ENCODE measurements at regions not wholly inside any gene's neighbourhood (a gene's known extent, or its start where the extent isn't known, plus 50 kb on each side); places are given as distances from the start of the nearest gene placed in this dataset.
"Not testable (repeated sequence)": the region's sequence is repeated elsewhere in the genome, so short reads cannot be mapped to it uniquely, and the experiment has no call there.

GRCh38 chr10:81724431-81724830 is 150.6 kb upstream of the NRG3 start:
- no peaks in the 10 kb centered on the region for H3K36me3 ChIP-seq (ENCODE audit: control insufficient read depth in 2 of 2, insufficient read depth in 2 of 2, low read length in 1 of 2)
- no peak overlapping the region for H3K27ac ChIP-seq (ENCODE audit: low read depth in 2 of 2, low read length in 1 of 2)
- no peaks in the 10 kb centered on the region for H3K9me3 ChIP-seq (ENCODE audit: control insufficient read depth in 2 of 2, insufficient read depth in 1 of 2, low read depth in 1 of 2, low read length in 1 of 2)
- no peaks in the 10 kb centered on the region for H3K4me1 ChIP-seq (ENCODE audit: control insufficient read depth in 2 of 2, insufficient read depth in 2 of 2, low read length in 1 of 2)
- no peak overlapping the region for H3K4me3 ChIP-seq (ENCODE audit: low read depth in 1 of 2, low read length in 2 of 2)
- no peaks in the 10 kb centered on the region for H3K27me3 ChIP-seq (ENCODE audit: control insufficient read depth in 1 of 2, insufficient read depth in 2 of 2, low read length in 2 of 2)

GRCh38 chr10:81725851-81726250 is 149.1 kb upstream of the NRG3 start:
- 74% methylated on average over 1 of the region's 1 CpG for WGBS, 2 donors
- Histone ChIP-seq H3K27ac (ENCODE audit: low read depth in 2 of 2, low read length in 1 of 2) (no peak overlapping the region), H3K9me3 (ENCODE audit: control insufficient read depth in 2 of 2, insufficient read depth in 1 of 2, low read depth in 1 of 2, low read length in 1 of 2) (no peaks in the 10 kb centered on the region), H3K4me3 (ENCODE audit: low read depth in 1 of 2, low read length in 2 of 2) (no peak overlapping the region), H3K4me1 (ENCODE audit: control insufficient read depth in 2 of 2, insufficient read depth in 2 of 2, low read length in 1 of 2) (no peaks in the 10 kb centered on the region), H3K27me3 (ENCODE audit: control insufficient read depth in 1 of 2, insufficient read depth in 2 of 2, low read length in 2 of 2) (no peaks in the 10 kb centered on the region), H3K36me3 (ENCODE audit: control insufficient read depth in 2 of 2, insufficient read depth in 2 of 2, low read length in 1 of 2) (no peaks in the 10 kb centered on the region)

- 51 to 72% methylated on average over 1 of the region's 1 CpG for WGBS, 2 donors
- H3K4me3 ChIP-seq (ENCODE audit: low read depth in 1 of 2, low read length in 2 of 2) = no peak overlapping the region
- no peaks in the 10 kb centered on the region for H3K36me3 ChIP-seq (ENCODE audit: control insufficient read depth in 2 of 2, insufficient read depth in 2 of 2, low read length in 1 of 2)
- H3K27ac ChIP-seq (ENCODE audit: low read depth in 2 of 2, low read length in 1 of 2) = no peak overlapping the region
- peaks cover 0 to 3% of the 10 kb centered on the region in 2 donors for H3K9me3 ChIP-seq (ENCODE audit: control insufficient read depth in 2 of 2, insufficient read depth in 1 of 2, low read depth in 1 of 2, low read length in 1 of 2)
- H3K4me1 ChIP-seq (ENCODE audit: control insufficient read depth in 2 of 2, insufficient read depth in 2 of 2, low read length in 1 of 2) = no peaks in the 10 kb centered on the region
- no peaks in the 10 kb centered on the region for H3K27me3 ChIP-seq (ENCODE audit: control insufficient read depth in 1 of 2, insufficient read depth in 2 of 2, low read length in 2 of 2)
Observed at GRCh38 chr10:81728692-81729091, 146.3 kb upstream of the NRG3 start.

GRCh38 chr10:81730891-81731290 is 144.1 kb upstream of the NRG3 start:
- H3K27ac ChIP-seq (ENCODE audit: low read depth in 2 of 2, low read length in 1 of 2) = no peak overlapping the region
- 0 to 6% methylated on average over 1 of the region's 1 CpG for WGBS, 2 donors
- H3K9me3 ChIP-seq (ENCODE audit: control insufficient read depth in 2 of 2, insufficient read depth in 1 of 2, low read depth in 1 of 2, low read length in 1 of 2) = peaks cover 4 to 8% of the 10 kb centered on the region in 2 donors
- no peaks in the 10 kb centered on the region for H3K4me1 ChIP-seq (ENCODE audit: control insufficient read depth in 2 of 2, insufficient read depth in 2 of 2, low read length in 1 of 2)
- no peaks in the 10 kb centered on the region for H3K36me3 ChIP-seq (ENCODE audit: control insufficient read depth in 2 of 2, insufficient read depth in 2 of 2, low read length in 1 of 2)
- H3K4me3 ChIP-seq (ENCODE audit: low read depth in 1 of 2, low read length in 2 of 2) = no peak overlapping the region
- H3K27me3 ChIP-seq (ENCODE audit: control insufficient read depth in 1 of 2, insufficient read depth in 2 of 2, low read length in 2 of 2) = no peaks in the 10 kb centered on the region

GRCh38 chr10:81733542-81733941 is 141.5 kb upstream of the NRG3 start:
- Histone ChIP-seq H3K27me3 (ENCODE audit: control insufficient read depth in 1 of 2, insufficient read depth in 2 of 2, low read length in 2 of 2) (no peaks in the 10 kb centered on the region), H3K4me1 (ENCODE audit: control insufficient read depth in 2 of 2, insufficient read depth in 2 of 2, low read length in 1 of 2) (no peaks in the 10 kb centered on the region), H3K36me3 (ENCODE audit: control insufficient read depth in 2 of 2, insufficient read depth in 2 of 2, low read length in 1 of 2) (no peaks in the 10 kb centered on the region), H3K9me3 (ENCODE audit: control insufficient read depth in 2 of 2, insufficient read depth in 1 of 2, low read depth in 1 of 2, low read length in 1 of 2) (peaks cover 4 to 8% of the 10 kb centered on the region in 2 donors), H3K27ac (ENCODE audit: low read depth in 2 of 2, low read length in 1 of 2) (no peak overlapping the region), H3K4me3 (ENCODE audit: low read depth in 1 of 2, low read length in 2 of 2) (no peak overlapping the region)
- 38 to 42% methylated on average over 1 of the region's 1 CpG for WGBS, 2 donors

- not testable (repeated sequence) for H3K4me1 ChIP-seq (ENCODE audit: control insufficient read depth in 2 of 2, insufficient read depth in 2 of 2, low read length in 1 of 2); H3K36me3 ChIP-seq (ENCODE audit: control insufficient read depth in 2 of 2, insufficient read depth in 2 of 2, low read length in 1 of 2); H3K9me3 ChIP-seq (ENCODE audit: control insufficient read depth in 2 of 2, insufficient read depth in 1 of 2, low read depth in 1 of 2, low read length in 1 of 2); H3K27me3 ChIP-seq (ENCODE audit: control insufficient read depth in 1 of 2, insufficient read depth in 2 of 2, low read length in 2 of 2); H3K27ac ChIP-seq (ENCODE audit: low read depth in 2 of 2, low read length in 1 of 2); H3K4me3 ChIP-seq (ENCODE audit: low read depth in 1 of 2, low read length in 2 of 2)
- WGBS, 2 donors = 76 to 81% methylated on average over 9 of the region's 9 CpGs
Observed at GRCh38 chr10:81735167-81735566, 139.8 kb upstream of the NRG3 start.

GRCh38 chr10:81759111-81759510 is 115.9 kb upstream of the NRG3 start:
- Histone ChIP-seq H3K36me3 (ENCODE audit: control insufficient read depth in 2 of 2, insufficient read depth in 2 of 2, low read length in 1 of 2) (no peaks in the 10 kb centered on the region), H3K27me3 (ENCODE audit: control insufficient read depth in 1 of 2, insufficient read depth in 2 of 2, low read length in 2 of 2) (no peaks in the 10 kb centered on the region), H3K4me1 (ENCODE audit: control insufficient read depth in 2 of 2, insufficient read depth in 2 of 2, low read length in 1 of 2) (no peaks in the 10 kb centered on the region), H3K4me3 (ENCODE audit: low read depth in 1 of 2, low read length in 2 of 2) (no peak overlapping the region), H3K27ac (ENCODE audit: low read depth in 2 of 2, low read length in 1 of 2) (no peak overlapping the region), H3K9me3 (ENCODE audit: control insufficient read depth in 2 of 2, insufficient read depth in 1 of 2, low read depth in 1 of 2, low read length in 1 of 2) (no peaks in the 10 kb centered on the region)
- 91 to 94% methylated on average over 2 of the region's 2 CpGs for WGBS, 2 donors

DNA sequence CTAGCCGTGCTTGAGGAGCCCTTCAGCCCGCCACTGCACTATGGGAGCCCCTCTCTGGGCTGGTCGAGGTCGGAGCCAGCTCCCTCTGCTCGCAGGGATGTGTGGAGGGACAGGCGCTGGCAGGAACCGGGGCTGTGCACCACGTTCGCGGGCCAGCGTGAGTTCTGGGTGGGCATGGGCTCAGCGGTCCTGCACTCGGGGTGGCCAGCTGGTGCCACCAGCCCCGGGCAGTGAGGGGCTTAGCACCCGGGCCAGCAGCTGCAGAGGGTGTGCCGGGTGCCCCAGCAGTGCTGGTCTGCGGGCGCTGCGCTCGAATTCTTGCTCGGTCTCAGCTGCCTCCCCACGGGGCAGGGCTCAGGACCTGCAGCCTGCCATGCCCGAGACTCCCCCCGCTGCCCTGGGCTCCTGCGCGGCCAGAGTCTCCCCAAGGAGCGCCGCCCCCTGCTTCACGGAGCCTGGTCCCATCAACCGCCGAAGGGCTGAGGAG is 90.8 kb upstream of the NRG3 start:
- H3K9me3 ChIP-seq (ENCODE audit: control insufficient read depth in 2 of 2, insufficient read depth in 1 of 2, low read depth in 1 of 2, low read length in 1 of 2) = peaks cover 10 to 11% of the 10 kb centered on the region in 2 donors
- H3K4me1 ChIP-seq (ENCODE audit: control insufficient read depth in 2 of 2, insufficient read depth in 2 of 2, low read length in 1 of 2) = no peaks in the 10 kb centered on the region
- H3K27ac ChIP-seq (ENCODE audit: low read depth in 2 of 2, low read length in 1 of 2) = no peak overlapping the region
- H3K4me3 ChIP-seq (ENCODE audit: low read depth in 1 of 2, low read length in 2 of 2) = no peak overlapping the region
- WGBS, 2 donors = 89% methylated on average over 25 to 31 of the region's 31 CpGs
- no peaks in the 10 kb centered on the region for H3K27me3 ChIP-seq (ENCODE audit: control insufficient read depth in 1 of 2, insufficient read depth in 2 of 2, low read length in 2 of 2)
- H3K36me3 ChIP-seq (ENCODE audit: control insufficient read depth in 2 of 2, insufficient read depth in 2 of 2, low read length in 1 of 2) = no peaks in the 10 kb centered on the region

GRCh38 chr10:81792729-81793128 is 82.3 kb upstream of the NRG3 start:
- 83 to 84% methylated on average over 2 of the region's 2 CpGs for WGBS, 2 donors
- no peak overlapping the region for H3K4me3 ChIP-seq (ENCODE audit: low read depth in 1 of 2, low read length in 2 of 2)
- H3K36me3 ChIP-seq (ENCODE audit: control insufficient read depth in 2 of 2, insufficient read depth in 2 of 2, low read length in 1 of 2) = no peaks in the 10 kb centered on the region
- H3K4me1 ChIP-seq (ENCODE audit: control insufficient read depth in 2 of 2, insufficient read depth in 2 of 2, low read length in 1 of 2) = no peaks in the 10 kb centered on the region
- H3K9me3 ChIP-seq (ENCODE audit: control insufficient read depth in 2 of 2, insufficient read depth in 1 of 2, low read depth in 1 of 2, low read length in 1 of 2) = no peaks in the 10 kb centered on the region
- no peak overlapping the region for H3K27ac ChIP-seq (ENCODE audit: low read depth in 2 of 2, low read length in 1 of 2)
- H3K27me3 ChIP-seq (ENCODE audit: control insufficient read depth in 1 of 2, insufficient read depth in 2 of 2, low read length in 2 of 2) = no peaks in the 10 kb centered on the region

GRCh38 chr10:81806842-81807241 is 68.2 kb upstream of the NRG3 start:
- H3K9me3 ChIP-seq (ENCODE audit: control insufficient read depth in 2 of 2, insufficient read depth in 1 of 2, low read depth in 1 of 2, low read length in 1 of 2) = no peaks in the 10 kb centered on the region
- no peaks in the 10 kb centered on the region for H3K4me1 ChIP-seq (ENCODE audit: control insufficient read depth in 2 of 2, insufficient read depth in 2 of 2, low read length in 1 of 2)
- H3K27ac ChIP-seq (ENCODE audit: low read depth in 2 of 2, low read length in 1 of 2) = no peak overlapping the region
- no peak overlapping the region for H3K4me3 ChIP-seq (ENCODE audit: low read depth in 1 of 2, low read length in 2 of 2)
- 41 to 50% methylated on average over 3 of the region's 3 CpGs for WGBS, 2 donors
- no peaks in the 10 kb centered on the region for H3K36me3 ChIP-seq (ENCODE audit: control insufficient read depth in 2 of 2, insufficient read depth in 2 of 2, low read length in 1 of 2)
- H3K27me3 ChIP-seq (ENCODE audit: control insufficient read depth in 1 of 2, insufficient read depth in 2 of 2, low read length in 2 of 2) = no peaks in the 10 kb centered on the region

All from esophagus (tissue), 2 donors.